Mesodermal cell (in vitro differentiated cells): ENCODE measurements at regions not wholly inside any gene's neighbourhood (a gene's known extent, or its start where the extent isn't known, plus 50 kb on each side); places are given as distances from the start of the nearest gene placed in this dataset.

Experiments
- H3K27ac ChIP-seq: 2 replicates; pipeline ENCODE4 v1.7.0; 2013; ENCODE audit warnings: mild to moderate bottlenecking, low read depth, low read length, moderate library complexity; ENCODE audit not compliant: severe bottlenecking
- H3K36me3 ChIP-seq: 2 replicates; pipeline ENCODE4 v1.7.1; 2013; ENCODE audit warnings: mild to moderate bottlenecking, low read length, moderate library complexity; ENCODE audit not compliant: control insufficient read depth, insufficient read depth
- H3K4me1 ChIP-seq: one replicate; pipeline ENCODE4 v1.7.1; 2013; ENCODE audit warnings: mild to moderate bottlenecking, low read length; ENCODE audit not compliant: insufficient read depth, control insufficient read depth, poor library complexity, severe bottlenecking
- H3K4me3 ChIP-seq: 2 replicates; pipeline ENCODE4 v1.7.0; 2013; ENCODE audit warnings: low read length, control low read depth, mild to moderate bottlenecking; ENCODE audit not compliant: insufficient read depth, poor library complexity, severe bottlenecking; ENCODE audit errors: extremely low read depth
- H3K9me3 ChIP-seq: 2 replicates; pipeline ENCODE4 v1.7.1; 2013; ENCODE audit warnings: mild to moderate bottlenecking, low read length, moderate library complexity; ENCODE audit not compliant: control insufficient read depth
- WGBS, 2 experiments: methylation state at CpG; one replicate each; pipeline ENCODE4 v1.1.5; 2013; ENCODE audit warnings: missing lambda C conversion rate in 2 of 2; ENCODE audit not compliant: insufficient coverage in 2 of 2; 5-methylcytosine and 5-hydroxymethylcytosine counted together

DNA sequence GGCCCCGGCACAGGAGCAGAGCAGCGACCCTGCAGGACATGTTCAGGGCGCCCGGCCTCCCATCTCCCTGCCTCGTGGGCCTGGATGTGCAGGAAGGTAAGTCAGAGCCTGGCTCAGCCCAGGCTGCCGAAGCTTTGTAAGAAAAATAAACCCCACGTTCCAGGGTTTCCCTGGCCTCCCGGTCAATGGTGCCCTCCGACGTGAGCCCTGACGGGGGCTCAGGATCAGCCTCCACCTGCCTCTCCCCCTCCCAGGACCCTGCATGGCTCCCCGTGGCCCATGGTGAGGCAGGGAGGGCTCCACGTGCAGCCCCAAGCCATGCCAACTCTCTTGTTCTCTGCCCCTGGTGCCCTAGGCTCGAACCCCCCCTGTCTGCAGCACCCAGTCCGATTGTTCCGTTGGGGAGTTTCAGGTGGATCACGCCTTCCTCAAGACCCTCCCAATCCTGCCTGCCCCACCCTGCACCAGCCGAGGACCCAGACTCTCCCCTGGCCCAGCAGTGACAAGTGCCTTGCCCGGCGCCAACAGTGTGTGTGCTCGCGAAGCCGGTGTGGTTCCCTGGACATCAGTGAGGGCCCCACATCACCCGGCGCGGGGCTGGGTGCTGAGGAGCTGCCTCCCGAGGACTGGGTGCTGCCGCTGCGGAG lies 73.2 kb downstream of the PDGFA start:
- no peaks in the 10 kb centered on the region for H3K36me3 ChIP-seq
- 82 to 85% methylated on average over 22 to 26 of the region's 29 CpGs for WGBS, 2 experiments
- no peak overlapping the region for H3K27ac ChIP-seq
- peaks cover 6% of the 10 kb centered on the region for H3K9me3 ChIP-seq
- H3K4me3 ChIP-seq: no peak overlapping the region
- H3K4me1 ChIP-seq: no peaks in the 10 kb centered on the region
